ENCODE measurements at regions not wholly inside any gene's neighbourhood (a gene's known extent, or its start where the extent isn't known, plus 50 kb on each side); places are given as distances from the start of the nearest gene placed in this dataset.

GRCh38 chr10:120355425-120355824, 101.6 kb upstream of the PLPP4 start:
- no peak overlapping the region for H3K27ac ChIP-seq
- no peak overlapping the region for H3K4me3 ChIP-seq
- no peaks in the 10 kb centered on the region for H3K9me3 ChIP-seq (ENCODE audit: low read depth)
- TF ChIP-seq, protein P1, sequence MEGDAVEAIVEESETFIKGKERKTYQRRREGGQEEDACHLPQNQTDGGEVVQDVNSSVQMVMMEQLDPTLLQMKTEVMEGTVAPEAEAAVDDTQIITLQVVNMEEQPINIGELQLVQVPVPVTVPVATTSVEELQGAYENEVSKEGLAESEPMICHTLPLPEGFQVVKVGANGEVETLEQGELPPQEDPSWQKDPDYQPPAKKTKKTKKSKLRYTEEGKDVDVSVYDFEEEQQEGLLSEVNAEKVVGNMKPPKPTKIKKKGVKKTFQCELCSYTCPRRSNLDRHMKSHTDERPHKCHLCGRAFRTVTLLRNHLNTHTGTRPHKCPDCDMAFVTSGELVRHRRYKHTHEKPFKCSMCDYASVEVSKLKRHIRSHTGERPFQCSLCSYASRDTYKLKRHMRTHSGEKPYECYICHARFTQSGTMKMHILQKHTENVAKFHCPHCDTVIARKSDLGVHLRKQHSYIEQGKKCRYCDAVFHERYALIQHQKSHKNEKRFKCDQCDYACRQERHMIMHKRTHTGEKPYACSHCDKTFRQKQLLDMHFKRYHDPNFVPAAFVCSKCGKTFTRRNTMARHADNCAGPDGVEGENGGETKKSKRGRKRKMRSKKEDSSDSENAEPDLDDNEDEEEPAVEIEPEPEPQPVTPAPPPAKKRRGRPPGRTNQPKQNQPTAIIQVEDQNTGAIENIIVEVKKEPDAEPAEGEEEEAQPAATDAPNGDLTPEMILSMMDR (IDR thresholded peaks at IDR 0.05; ENCODE audit: low read depth, low read length), result no peak
- DNase-seq (ENCODE audit: low read depth in 1 of 2, low spot score in 1 of 2), result no peak
- H3K27me3 ChIP-seq, result no peaks in the 10 kb centered on the region
- H3K36me3 ChIP-seq, result no peaks in the 10 kb centered on the region
- no peaks in the 10 kb centered on the region for H3K4me1 ChIP-seq (ENCODE audit: low read depth)

DNA sequence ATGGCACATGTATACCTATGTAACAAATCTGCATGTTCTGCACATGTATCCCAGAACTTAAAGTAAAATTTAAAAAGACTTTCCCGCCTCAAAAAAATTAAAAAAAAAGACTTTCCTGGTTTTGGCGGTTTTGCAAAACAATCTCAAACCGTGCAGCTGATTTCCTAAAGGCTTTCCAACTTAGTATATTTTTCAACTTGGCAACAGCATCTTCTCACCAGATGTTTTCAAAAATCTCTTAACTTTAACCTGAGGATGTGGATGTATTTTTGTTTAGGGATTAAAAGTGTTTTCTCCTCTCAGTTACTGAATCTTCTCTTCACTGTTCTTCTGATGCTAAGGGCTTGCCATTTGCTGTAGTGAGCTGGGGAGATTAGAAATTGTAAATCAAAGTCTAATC, 96.5 kb upstream of the PLPP4 start:
- Histone ChIP-seq H3K4me1 (ENCODE audit: low read depth) (no peaks in the 10 kb centered on the region), H3K9me3 (ENCODE audit: low read depth) (no peaks in the 10 kb centered on the region), H3K27me3 (no peaks in the 10 kb centered on the region), H3K27ac (no peak overlapping the region), H3K4me3 (no peak overlapping the region), H3K36me3 (no peaks in the 10 kb centered on the region)
- TF ChIP-seq, protein P1 (IDR thresholded peaks at IDR 0.05; ENCODE audit: low read depth, low read length), result no peak
- no peak for DNase-seq (ENCODE audit: low read depth in 1 of 2, low spot score in 1 of 2)

- Histone ChIP-seq H3K27ac (no peak overlapping the region), H3K9me3 (ENCODE audit: low read depth) (no peaks in the 10 kb centered on the region), H3K4me1 (ENCODE audit: low read depth) (no peaks in the 10 kb centered on the region), H3K36me3 (no peaks in the 10 kb centered on the region), H3K27me3 (no peaks in the 10 kb centered on the region), H3K4me3 (no peak overlapping the region)
- TF ChIP-seq, protein P1 (IDR thresholded peaks at IDR 0.05; ENCODE audit: low read depth, low read length), result no peak
- DNase-seq (ENCODE audit: low read depth in 1 of 2, low spot score in 1 of 2), result no peak
These were observed 91.2 kb upstream of the PLPP4 start for GRCh38 chr10:120365872-120366271.

DNA sequence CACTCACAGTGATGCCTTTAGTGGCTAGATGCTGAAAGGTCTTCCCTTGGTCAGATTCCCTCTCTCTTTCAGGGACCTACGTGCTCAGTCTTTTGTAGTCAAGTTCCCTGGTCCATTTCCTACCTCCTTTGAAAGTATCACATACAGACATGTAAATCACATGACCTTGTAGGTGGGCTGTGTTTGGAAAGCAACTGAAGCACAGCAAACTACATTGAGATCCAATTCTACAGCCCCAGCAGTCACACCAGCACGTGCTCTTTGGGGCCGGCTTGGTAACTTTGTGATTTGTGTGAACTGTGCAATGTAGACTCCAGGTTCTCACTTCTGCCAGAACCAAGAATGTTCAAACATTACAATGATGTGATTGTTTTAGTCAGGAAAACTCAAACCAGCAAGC, 89.7 kb upstream of the PLPP4 start:
- no peak overlapping the region for H3K27ac ChIP-seq
- H3K9me3 ChIP-seq (ENCODE audit: low read depth), result no peaks in the 10 kb centered on the region
- TF ChIP-seq, protein P1 (IDR thresholded peaks at IDR 0.05; ENCODE audit: low read depth, low read length), result no peak
- no peak for DNase-seq (ENCODE audit: low read depth in 1 of 2, low spot score in 1 of 2)
- no peak overlapping the region for H3K4me3 ChIP-seq
- H3K36me3 ChIP-seq, result no peaks in the 10 kb centered on the region
- no peaks in the 10 kb centered on the region for H3K27me3 ChIP-seq
- H3K4me1 ChIP-seq (ENCODE audit: low read depth), result no peaks in the 10 kb centered on the region

GRCh38 chr10:120368338-120368737, 88.7 kb upstream of the PLPP4 start:
- Histone ChIP-seq H3K27ac (no peak overlapping the region), H3K36me3 (no peaks in the 10 kb centered on the region), H3K4me3 (no peak overlapping the region), H3K9me3 (ENCODE audit: low read depth) (no peaks in the 10 kb centered on the region), H3K4me1 (ENCODE audit: low read depth) (no peaks in the 10 kb centered on the region), H3K27me3 (no peaks in the 10 kb centered on the region)
- no peak for DNase-seq (ENCODE audit: low read depth in 1 of 2, low spot score in 1 of 2)
- TF ChIP-seq, protein P1 (IDR thresholded peaks at IDR 0.05; ENCODE audit: low read depth, low read length), result no peak

DNA sequence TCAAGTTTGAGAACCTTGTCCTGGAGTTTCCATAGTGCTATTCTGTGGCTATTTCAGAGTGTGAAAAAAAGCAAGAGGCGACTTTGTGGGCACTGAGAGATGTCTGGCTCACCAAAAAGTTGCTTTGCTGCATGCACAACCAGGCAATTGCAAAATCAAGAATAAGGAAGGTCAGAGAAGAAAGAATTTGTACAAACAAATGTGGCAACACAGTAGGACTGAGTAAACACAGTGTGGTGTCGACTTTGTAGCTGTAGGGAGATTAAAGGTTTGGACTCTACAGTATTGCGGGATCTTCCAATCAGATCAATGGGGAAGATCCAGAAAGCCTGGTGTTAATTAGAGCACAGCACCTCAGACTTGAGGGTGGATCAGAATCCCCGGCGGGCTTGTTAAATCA, 88.1 kb upstream of the PLPP4 start:
- Histone ChIP-seq H3K4me3 (no peak overlapping the region), H3K4me1 (ENCODE audit: low read depth) (no peaks in the 10 kb centered on the region), H3K27ac (no peak overlapping the region), H3K36me3 (no peaks in the 10 kb centered on the region), H3K27me3 (no peaks in the 10 kb centered on the region), H3K9me3 (ENCODE audit: low read depth) (no peaks in the 10 kb centered on the region)
- TF ChIP-seq, protein P1 (IDR thresholded peaks at IDR 0.05; ENCODE audit: low read depth, low read length), result no peak
- no peak for DNase-seq (ENCODE audit: low read depth in 1 of 2, low spot score in 1 of 2)

All from cardiac muscle cell (in vitro differentiated cells and primary cell).